ENCODE measurements at regions not wholly inside any gene's neighbourhood (a gene's known extent, or its start where the extent isn't known, plus 50 kb on each side); places are given as distances from the start of the nearest gene placed in this dataset.

DNA sequence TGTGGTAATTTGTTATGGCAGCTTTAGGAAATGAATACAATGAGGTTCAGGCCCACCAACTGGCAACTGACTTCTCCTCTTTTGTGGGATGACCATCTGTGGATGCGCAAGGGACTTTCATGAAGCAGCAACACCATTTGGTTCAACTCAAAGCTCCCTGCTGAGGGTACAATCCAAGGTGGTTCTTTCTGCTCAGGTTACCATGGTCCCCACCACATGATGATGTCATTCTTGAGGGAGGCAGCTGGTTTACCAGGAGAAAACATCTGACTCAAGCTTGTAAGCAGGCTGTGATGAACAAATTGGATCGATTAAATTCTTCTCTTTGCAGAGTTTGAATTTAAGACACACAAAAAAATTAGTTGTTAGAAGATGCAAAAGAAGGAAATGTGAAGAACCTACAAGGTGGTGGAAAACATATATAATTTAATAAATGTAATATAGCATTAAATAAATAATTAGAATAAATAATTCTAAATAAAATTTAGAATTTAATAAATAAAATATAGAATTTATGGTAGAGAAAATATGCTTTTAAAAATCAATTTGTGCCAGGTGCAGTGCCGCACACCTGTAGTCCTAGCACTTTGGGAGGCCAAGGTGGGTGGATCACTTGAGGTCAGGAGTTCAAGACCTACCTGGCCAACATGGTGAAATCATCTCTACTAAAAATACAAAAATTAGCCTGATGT lies 67.6 kb upstream of the ANKFN1 start:
- DNase-seq: no peak

DNA sequence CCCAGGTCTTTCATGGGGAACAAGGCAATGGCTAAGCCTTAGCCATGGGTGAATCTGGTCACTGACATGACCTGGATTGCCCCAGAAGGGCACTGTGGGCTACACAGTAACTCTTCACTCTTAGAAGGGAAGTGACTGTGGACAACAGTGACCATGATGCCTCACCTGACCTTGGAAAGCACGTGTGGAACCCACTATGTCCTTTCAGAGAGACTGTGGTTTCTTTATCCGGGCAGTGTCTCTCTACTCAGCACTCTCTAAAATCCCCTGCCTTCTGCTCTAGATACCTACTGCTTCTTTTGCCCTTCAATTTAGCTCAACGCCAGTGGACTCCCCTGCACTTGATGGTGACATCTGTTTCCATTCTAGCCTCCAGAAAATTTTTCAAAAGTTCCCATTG lies 66.1 kb upstream of the ANKFN1 start:
- no peak for DNase-seq

- DNase-seq: no peak
Measured at GRCh38 chr17:56096026-56096810, 57.1 kb upstream of the ANKFN1 start.

DNA sequence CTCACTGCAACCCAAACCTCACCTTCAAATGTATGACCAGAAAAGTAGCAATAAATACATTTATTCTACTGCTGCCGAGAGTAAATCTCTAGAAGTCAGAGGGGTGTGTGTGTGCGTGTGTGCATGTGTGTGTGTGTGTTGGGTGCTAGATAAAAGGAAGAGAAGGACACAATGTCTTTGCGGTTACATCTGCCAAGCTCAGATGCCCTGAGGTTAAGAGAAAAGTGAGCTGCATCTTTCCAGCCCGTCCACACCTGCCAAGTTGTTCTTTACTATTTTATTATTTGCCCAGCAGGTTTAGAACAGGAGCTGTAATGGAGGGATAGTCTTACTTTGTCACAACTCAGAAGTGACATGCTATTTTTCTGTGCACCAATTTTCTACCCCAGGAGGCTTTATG lies 54.5 kb upstream of the ANKFN1 start:
- DNase-seq: no peak

DNA sequence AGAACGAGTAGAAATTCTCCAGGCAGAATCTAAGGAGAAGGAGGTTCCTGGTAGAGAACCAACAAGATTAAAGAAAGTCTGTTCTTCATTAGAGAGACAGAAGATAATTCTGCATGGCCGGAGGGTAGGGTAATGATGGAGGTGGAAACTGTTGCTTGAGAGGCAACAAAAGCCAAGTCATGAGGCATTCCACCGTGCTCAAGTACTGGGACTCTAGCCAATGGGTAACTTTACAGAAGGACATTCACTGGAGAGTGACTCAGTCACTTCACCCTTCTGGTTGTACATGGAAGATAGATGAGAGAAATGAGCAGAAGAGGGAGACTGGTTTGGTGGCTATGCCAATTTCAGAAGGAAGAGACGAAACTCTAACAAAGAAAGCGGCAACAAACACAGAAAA lies 53.6 kb upstream of the ANKFN1 start:
- no peak for DNase-seq
